ENCODE measurements at regions not wholly inside any gene's neighbourhood (a gene's known extent, or its start where the extent isn't known, plus 50 kb on each side); places are given as distances from the start of the nearest gene placed in this dataset.

DNA sequence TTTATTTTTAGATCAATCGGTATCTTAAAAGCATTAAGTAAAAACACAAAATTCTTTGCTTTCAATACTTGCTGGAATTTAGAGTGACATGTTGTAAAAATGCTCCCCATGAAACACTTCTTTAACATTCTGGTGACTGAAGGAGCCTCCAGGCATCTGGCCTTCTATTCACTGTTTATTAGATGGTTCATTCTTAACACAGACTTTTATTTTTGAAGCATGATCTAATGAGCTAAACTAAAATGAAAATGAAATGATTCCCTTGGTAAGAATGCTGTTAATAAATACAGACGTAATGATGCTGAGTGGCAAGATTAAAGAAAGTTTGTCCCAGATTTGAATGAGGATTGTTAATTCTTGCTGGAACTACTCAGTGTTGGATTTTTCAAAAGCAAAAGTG lies 698.4 kb downstream of the TENT5A start (continued):
- TF ChIP-seq USF2 (IDR thresholded peaks at IDR 0.05; ENCODE audit: borderline replicate concordance, low read depth, low read length) (no peak), NFIC (IDR thresholded peaks at IDR 0.05; ENCODE audit: borderline replicate concordance) (no peak), TEAD4 (IDR thresholded peaks at IDR 0.05; ENCODE audit: borderline replicate concordance, insufficient read depth) (no peak), NRF1 (IDR thresholded peaks at IDR 0.05; ENCODE audit: low read depth, low read length) (no peak), REST (IDR thresholded peaks at IDR 0.05; ENCODE audit: low read depth, low read length) (no peak)

DNA sequence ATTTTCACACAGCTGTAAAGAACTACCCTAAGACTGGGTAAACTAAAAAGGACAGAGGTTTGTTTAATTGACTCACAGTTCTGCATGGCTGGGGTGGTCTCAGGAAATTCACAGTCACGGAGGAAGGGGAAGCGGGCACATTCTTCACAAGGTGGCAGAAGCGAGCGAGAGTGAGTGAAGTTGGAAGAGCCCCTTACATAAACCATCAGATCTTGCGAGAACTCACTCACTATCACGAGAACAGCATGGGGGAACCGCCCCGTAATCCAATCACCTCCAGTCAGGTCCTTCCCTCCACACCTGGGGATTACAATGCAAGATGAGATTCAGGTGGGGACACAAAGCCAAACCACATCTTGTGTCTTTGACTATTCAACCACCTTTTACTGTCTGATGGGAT lies 700.5 kb downstream of the TENT5A start:
- Histone ChIP-seq H4K20me1 (ENCODE audit: insufficient read depth) (no peaks in the 10 kb centered on the region), H3K27ac (ENCODE audit: low read depth in 2 of 2, low read length in 1 of 2) (no peak overlapping the region), H3F3A (replicated peaks; ENCODE audit: insufficient read depth) (no peaks in the 10 kb centered on the region), H3K4me3 (ENCODE audit: low read depth in 2 of 2, low read length in 1 of 2) (no peak overlapping the region), H3K27me3 (ENCODE audit: insufficient read depth) (no peaks in the 10 kb centered on the region), H3K9me3 (no peaks in the 10 kb centered on the region), H3K4me2 (no peak overlapping the region), H2AFZ (ENCODE audit: low read depth) (no peak overlapping the region), H3K4me1 (ENCODE audit: control insufficient read depth in 1 of 2, insufficient read depth in 2 of 2, low read depth in 1 of 2, low read length in 1 of 2) (no peaks in the 10 kb centered on the region), H3K79me2 (ENCODE audit: insufficient read depth) (no peaks in the 10 kb centered on the region), H3K9me2 (no peaks in the 10 kb centered on the region), H3K36me3 (replicated peaks in 1 of 2; ENCODE audit: control insufficient read depth in 1 of 2, insufficient read depth in 2 of 2, low read length in 1 of 2) (no peaks in the 10 kb centered on the region), H3K9ac (no peak overlapping the region)
- CTCF ChIA-PET: no interaction called here
- DNase-seq: no peak
- 98% methylated on average over 8 of the region's 8 CpGs for WGBS (ENCODE audit: low lambda C conversion rate)
- TF ChIP-seq ELF1 (IDR thresholded peaks at IDR 0.05) (no peak), FOXM1 (IDR thresholded peaks at IDR 0.05; ENCODE audit: low read depth) (no peak), POLR2AphosphoS5 (IDR thresholded peaks at IDR 0.05; ENCODE audit: low read depth, low read length) (no peak), MXI1 (IDR thresholded peaks at IDR 0.05; ENCODE audit: low read depth, low read length) (no peak), REST (IDR thresholded peaks at IDR 0.05; ENCODE audit: low read depth, low read length) (no peak), RFX5 (IDR thresholded peaks at IDR 0.05; ENCODE audit: low read length) (no peak), RXRA (IDR thresholded peaks at IDR 0.05; ENCODE audit: borderline replicate concordance, low read depth) (no peak), SIN3A (IDR thresholded peaks at IDR 0.05; ENCODE audit: borderline replicate concordance, low read depth, low read length) (no peak), GATA2 (CRISPR knock-in tag; IDR thresholded peaks at IDR 0.05) (no peak), MEF2A (IDR thresholded peaks at IDR 0.05; ENCODE audit: borderline replicate concordance, low read depth) (no peak)
- POLR2A ChIA-PET: no interaction called here
